SIG-M5 (cell line): ENCODE measurements at regions not wholly inside any gene's neighbourhood (a gene's known extent, or its start where the extent isn't known, plus 50 kb on each side); places are given as distances from the start of the nearest gene placed in this dataset.
"Not testable (repeated sequence)": the region's sequence is repeated elsewhere in the genome, so short reads cannot be mapped to it uniquely, and the experiment has no call there.

Experiments
- DNase-seq: peaks from one replicate; lab custom pipeline; 2025; lab: John Stamatoyannopoulos, UW

DNA sequence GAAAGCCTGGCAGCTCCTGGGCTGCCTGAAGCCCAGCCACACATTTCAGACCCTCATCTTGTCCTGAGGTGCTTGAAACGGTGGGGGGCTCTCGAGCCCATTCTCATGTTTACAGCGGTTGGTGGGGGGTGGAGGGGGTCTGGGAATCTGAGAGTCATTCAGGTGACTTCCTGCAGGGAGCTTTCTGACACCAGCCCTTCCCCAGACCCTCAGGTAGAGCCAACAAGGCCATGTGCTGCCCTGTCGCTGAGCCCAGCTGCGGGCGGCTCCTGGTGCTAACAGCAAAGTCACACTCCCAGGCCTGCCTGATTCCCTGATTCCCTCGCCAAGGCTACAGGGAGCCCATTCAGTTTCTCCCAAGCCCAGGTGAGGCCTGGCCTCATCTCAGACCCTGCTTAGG is 324.9 kb upstream of the MEX3C start:
- DNase-seq = no peak

DNA sequence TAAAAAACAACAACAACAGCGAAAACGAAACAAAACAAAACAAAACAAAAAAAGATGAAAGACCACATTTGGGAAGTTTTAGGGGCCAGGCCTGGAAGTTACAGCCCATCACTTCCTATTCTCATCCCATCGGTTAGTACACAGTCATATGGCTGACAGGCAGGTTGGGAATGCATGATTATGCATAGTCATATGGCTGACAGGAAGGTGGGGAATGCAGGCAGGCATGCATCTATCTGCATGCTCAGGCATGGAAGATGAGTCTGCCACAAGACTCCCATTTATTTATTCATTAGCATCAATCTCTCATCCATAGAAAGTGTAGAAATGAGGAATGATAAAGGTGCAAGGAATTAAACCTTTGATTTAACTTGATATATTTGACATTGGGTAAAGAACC is 325.3 kb upstream of the MEX3C start:
- DNase-seq = no peak

DNA sequence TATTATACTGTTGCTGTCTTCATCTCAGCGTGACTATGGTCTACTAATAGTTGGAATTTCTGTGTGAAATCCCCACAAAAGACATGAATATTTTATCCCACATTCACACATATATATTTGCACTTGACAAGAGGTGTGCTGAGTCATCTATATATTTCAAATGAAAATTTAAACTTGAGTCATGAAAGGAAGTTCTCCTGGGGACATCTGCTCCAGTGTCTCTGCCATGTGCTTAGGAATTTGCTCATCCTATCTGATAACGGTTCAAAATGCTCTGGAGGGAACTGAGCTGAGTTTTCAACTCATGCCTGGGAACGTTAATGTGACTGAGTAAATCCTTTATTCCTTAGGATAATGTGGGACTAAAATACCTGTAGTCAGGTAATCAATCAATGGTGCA is 326.2 kb upstream of the MEX3C start:
- DNase-seq = no peak

- DNase-seq = no peak
These were observed 328.2 kb upstream of the MEX3C start for GRCh38 chr18:51525453-51526225.

GRCh38 chr18:51527826-51528225 is 330.3 kb upstream of the MEX3C start:
- no peak for DNase-seq

- no peak for DNase-seq
These were observed 334.0 kb upstream of the MEX3C start for GRCh38 chr18:51531501-51531900.

DNA sequence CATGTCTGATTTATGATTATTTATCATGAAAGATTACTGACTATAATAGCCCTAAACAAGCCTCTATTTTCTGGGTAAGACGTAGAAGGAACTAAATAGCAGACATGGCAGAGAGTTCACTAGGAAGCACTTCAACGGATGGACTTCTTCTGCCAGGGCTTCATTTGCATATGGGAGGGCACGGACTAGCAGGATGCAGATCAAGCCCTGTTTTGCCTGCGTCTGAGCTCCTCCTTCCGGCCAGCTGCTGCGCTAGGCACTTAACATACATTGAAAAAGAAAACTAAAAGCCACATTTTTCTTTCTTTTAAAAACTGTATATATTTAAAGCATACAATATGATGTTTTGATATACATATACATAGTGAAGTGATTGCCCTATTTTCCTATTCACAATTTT is 340.0 kb upstream of the MEX3C start:
- DNase-seq = no peak

DNA sequence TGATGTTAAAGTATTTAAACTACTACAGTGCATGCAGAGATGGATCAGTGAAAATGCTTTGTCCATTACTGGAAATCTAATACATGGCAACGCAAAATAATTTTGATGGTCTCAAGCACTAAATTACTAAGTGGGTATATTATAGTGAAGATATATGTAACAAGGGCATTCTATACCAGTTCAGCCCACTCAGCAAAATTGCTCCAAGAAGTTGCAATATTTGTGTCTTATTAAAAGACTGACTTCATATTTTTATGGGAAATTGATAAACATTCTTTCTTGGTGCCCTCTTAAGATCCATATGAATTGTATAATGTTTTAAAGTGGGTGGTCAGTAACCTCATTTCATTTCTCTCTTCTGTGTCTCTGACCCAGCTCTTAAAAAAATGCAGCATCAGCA is 343.1 kb upstream of the MEX3C start:
- no peak for DNase-seq

DNA sequence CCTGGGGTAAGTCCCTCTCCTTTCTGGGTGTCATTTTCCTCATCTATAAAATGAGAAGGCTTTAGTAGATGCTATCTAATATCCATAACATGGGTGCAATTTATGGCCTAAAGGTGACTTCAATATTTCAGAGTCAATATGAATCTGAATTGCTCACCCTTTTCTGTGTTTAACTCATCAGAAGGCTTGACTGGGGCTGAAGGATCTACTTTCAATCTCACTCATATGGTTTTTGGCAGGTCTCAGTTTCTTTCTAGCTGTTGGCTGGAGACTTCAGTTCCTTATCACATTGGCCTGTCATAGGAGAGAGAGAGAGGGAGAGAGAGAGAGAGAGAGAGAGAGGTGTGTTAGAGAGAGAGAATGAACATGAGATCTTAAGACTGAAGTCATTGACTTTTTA is 343.7 kb upstream of the MEX3C start:
- DNase-seq = no peak

GRCh38 chr18:51543658-51544155 is 346.2 kb upstream of the MEX3C start:
- no peak for DNase-seq

- no peak for DNase-seq
These were observed 348.0 kb upstream of the MEX3C start for GRCh38 chr18:51545446-51545845.

GRCh38 chr18:51559198-51559901 is 361.9 kb upstream of the MEX3C start:
- no peak for DNase-seq

- DNase-seq = no peak
These were observed 362.4 kb upstream of the MEX3C start for GRCh38 chr18:51559902-51560287.

DNA sequence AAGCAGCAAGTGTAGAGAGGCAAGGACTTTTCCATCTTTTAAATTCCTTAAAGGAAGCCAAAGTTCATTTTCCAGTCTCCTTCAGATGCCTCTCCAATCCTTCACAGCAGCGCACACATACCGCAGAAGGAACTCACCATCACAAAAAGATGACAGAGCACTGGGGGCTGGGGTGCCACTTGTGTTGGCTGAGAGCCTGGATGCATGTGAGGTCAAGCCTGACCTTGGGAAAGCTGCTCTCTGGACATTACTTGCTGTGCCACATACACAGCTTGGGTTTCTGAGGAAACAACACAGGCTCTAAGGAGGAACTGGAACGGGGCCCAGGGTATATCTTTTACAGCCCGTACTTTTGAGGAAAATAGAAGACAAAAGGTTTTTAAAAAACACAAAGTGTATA is 364.3 kb upstream of the MEX3C start:
- DNase-seq = no peak

DNA sequence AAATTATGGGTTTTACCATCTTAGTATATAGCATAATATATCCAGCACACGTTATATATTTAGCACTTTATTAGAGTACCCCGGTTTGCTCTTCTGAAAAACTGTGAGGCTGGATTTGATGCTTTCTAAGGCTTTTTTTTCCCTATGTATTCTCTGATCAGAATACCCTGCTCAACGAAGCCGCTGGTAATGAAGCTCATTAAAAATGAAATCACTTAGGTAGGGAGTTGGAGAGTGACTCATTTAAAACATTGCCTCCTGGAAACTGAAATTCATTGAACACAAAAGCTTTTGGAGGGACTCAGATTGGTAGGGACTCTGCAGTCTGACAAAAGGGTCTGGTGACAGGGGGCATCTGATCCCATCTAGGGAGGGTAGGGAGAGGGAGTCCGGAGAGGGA is 365.4 kb upstream of the MEX3C start:
- no peak for DNase-seq

- no peak for DNase-seq
These were observed 365.9 kb upstream of the MEX3C start for GRCh38 chr18:51563396-51563795.

GRCh38 chr18:51568151-51568550 is 370.7 kb upstream of the MEX3C start:
- no peak for DNase-seq

- DNase-seq = no peak
These were observed 371.7 kb upstream of the MEX3C start for GRCh38 chr18:51569153-51569552.

DNA sequence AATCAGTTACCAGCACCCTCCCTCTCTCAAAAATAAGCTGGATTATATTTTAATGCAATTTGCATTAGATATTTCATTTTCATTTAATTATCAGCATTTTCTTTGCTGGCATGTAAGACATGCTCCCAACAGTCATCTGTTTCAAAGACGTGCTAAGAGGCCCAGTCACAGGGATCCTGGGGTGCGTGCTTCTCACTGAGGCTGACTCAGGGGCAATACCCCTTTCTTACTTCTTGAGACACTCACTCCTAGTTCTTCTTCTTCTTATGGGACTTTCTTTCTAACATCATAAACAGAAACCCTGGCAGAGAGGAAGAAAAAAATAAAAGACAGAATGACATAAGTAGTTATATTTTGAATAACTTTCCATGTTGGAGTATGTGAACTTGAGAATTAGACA is 372.1 kb upstream of the MEX3C start:
- no peak for DNase-seq

DNA sequence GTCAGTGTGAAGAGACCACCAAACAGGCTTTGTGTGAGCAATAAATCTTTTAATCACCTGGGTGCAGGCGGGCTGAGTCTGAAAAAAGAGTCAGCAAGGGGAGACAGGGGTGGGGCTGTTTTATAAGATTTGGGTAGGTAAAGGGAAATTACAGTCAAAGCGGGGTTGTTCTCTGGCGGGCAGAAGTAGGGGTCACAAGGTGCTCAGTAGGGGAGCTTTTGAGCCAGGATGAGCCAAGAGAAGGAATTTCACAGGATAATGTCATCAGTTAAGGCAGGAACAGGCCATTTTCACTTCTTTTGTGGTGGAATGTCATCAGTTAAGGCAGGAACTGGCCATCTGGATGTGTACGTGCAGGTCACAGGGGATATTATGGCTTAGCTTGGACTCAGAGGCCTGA is 372.6 kb upstream of the MEX3C start:
- DNase-seq = not testable (repeated sequence)

GRCh38 chr18:51573886-51574285 is 376.4 kb upstream of the MEX3C start:
- DNase-seq = not testable (repeated sequence)

DNA sequence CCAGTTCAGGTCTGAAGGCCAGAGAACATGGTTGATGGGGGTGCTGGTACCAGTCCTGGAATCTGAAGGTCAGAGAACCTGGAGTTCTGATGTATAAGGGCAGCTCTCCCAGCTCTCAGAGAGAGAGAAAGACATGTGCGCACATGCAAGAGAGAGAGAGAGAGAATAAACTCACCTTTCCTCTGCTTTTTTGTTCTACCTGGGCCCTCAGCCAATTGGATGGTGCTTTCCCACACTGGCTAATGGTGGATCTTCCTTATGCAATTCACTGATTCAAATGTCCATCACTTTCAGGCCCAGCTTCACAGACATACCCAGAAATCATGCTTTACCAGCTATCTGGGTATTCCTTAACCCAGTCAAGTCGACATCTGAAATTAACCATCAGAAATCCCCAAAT is 377.7 kb upstream of the MEX3C start:
- DNase-seq = no peak

DNA sequence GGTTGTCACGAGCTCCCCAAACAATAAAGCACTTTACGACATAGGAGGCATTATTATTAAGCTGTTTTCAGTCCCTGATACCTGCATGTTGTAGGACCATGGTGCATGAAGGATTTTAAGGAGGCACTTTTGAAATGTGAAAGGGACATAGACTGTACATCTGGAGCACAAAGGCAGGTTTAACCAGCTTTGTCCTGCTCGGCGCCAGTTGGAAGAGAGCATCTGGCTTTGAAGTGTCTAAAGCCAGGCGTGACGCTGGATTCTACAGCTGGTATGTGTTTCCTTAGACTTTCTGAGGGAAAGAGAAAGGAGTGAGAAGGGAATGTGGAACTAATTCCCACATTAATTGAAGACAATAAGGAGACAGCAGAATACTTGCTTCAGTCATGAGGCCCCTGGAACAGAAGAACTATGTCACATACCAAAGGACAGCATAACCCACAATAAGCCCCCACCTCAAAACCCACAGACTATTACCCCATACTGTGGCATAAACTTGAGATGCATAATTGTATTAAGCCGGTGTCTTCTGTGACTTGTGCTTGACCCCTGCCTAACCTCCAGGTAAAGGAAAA is 381.0 kb upstream of the MEX3C start:
- no peak for DNase-seq
